Transverse colon (tissue), 4 donors: ENCODE measurements at regions not wholly inside any gene's neighbourhood (a gene's known extent, or its start where the extent isn't known, plus 50 kb on each side); places are given as distances from the start of the nearest gene placed in this dataset.

Experiments
- EP300 ChIP-seq: sonication (generic); formaldehyde crosslinking; IDR thresholded peaks from one replicate; pipeline ENCODE4 v1.6.1; 2017; ENCODE audit warnings: antibody characterized with exemption, low read depth
- POLR2A ChIP-seq: fragments of 450-650 bp; IDR thresholded peaks from one replicate; pipeline ENCODE4 v1.6.1; 2016; ENCODE audit warnings: antibody characterized with exemption, mild to moderate bottlenecking, moderate library complexity
- POLR2AphosphoS5 ChIP-seq, 3 donors: sonication (generic); formaldehyde crosslinking; IDR thresholded peaks; one replicate each; pipeline ENCODE4 v1.6.1; 2016; ENCODE audit warnings: antibody characterized with exemption in 3 of 3
- TF ChIP-seq, protein P1 (sequence below), 5 experiments: fragments of 200-600 bp in 3 of 5; fragments of 450-650 bp in 2 of 5; sonication (generic) in 3 of 5; IDR thresholded peaks; 1 replicate in 2 of 5; 2 replicates in 3 of 5; pipeline ENCODE4 v1.5.1; 2016 to 2017; ENCODE audit warnings: antibody characterized with exemption in 5 of 5, inconsistent platforms in 3 of 5, mild to moderate bottlenecking in 2 of 5, moderate library complexity in 1 of 5

DNA sequence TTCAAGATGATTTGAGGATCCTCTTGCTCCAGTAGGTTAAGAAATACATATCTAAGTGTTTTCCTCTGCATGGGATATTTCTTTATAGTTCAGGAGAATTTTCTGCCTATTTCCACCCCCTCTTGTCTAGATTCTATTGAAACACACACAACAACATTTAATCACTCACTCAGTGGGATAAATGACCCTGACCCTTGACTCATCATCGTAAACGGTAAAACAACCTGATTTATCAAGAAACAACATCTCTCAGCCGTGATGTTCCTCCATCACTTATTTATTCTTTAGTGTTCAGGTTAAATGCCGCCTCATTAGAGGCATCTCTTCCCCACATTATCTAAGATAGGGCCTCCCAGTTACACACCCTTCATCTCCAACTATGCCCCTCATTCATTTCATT is 208.7 kb upstream of the FMN2 start:
- TF ChIP-seq, protein P1, sequence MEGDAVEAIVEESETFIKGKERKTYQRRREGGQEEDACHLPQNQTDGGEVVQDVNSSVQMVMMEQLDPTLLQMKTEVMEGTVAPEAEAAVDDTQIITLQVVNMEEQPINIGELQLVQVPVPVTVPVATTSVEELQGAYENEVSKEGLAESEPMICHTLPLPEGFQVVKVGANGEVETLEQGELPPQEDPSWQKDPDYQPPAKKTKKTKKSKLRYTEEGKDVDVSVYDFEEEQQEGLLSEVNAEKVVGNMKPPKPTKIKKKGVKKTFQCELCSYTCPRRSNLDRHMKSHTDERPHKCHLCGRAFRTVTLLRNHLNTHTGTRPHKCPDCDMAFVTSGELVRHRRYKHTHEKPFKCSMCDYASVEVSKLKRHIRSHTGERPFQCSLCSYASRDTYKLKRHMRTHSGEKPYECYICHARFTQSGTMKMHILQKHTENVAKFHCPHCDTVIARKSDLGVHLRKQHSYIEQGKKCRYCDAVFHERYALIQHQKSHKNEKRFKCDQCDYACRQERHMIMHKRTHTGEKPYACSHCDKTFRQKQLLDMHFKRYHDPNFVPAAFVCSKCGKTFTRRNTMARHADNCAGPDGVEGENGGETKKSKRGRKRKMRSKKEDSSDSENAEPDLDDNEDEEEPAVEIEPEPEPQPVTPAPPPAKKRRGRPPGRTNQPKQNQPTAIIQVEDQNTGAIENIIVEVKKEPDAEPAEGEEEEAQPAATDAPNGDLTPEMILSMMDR (IDR thresholded peaks at IDR 0.05), result no peak
- TF ChIP-seq POLR2AphosphoS5 (IDR thresholded peaks at IDR 0.05) (no peak), POLR2A (no peak), EP300 (no peak)
